GM21619 (cell line): ENCODE measurements at regions not wholly inside any gene's neighbourhood (a gene's known extent, or its start where the extent isn't known, plus 50 kb on each side); places are given as distances from the start of the nearest gene placed in this dataset.
A peak's percentile ranks its signal among the peaks of the same experiment; 100 is the strongest.

ENCODE experiments used
- ATAC-seq: cut with Tn5 transposase; IDR thresholded peaks from one replicate; pipeline ENCODE4 v1.9.1; 2021; ENCODE audit not compliant: unreplicated experiment

GRCh38 chr12:18207266-18207665, 54.1 kb upstream of the PIK3C2G start:
- ATAC-seq, result no peak

- no peak for ATAC-seq
Measured at GRCh38 chr12:18206198-18206597, 55.1 kb upstream of the PIK3C2G start.

- ATAC-seq, result no peak
Measured at GRCh38 chr12:18204053-18204452, 57.3 kb upstream of the PIK3C2G start.

GRCh38 chr12:18192119-18192518, 69.2 kb upstream of the PIK3C2G start:
- no peak for ATAC-seq

- no peak for ATAC-seq
Measured at GRCh38 chr12:18183141-18183540, 78.2 kb upstream of the PIK3C2G start.

GRCh38 chr12:18171571-18171970, 81.6 kb upstream of the RERGL start:
- no peak for ATAC-seq

- ATAC-seq, result no peak
Measured at GRCh38 chr12:18168016-18168415, 78.0 kb upstream of the RERGL start.

GRCh38 chr12:18165889-18166288, 75.9 kb upstream of the RERGL start:
- ATAC-seq, result peak; percentile 37

GRCh38 chr12:18165422-18165871, 75.5 kb upstream of the RERGL start:
- peak; percentile 99 for ATAC-seq

- no peak for ATAC-seq
Measured at GRCh38 chr12:18160901-18161300, 70.9 kb upstream of the RERGL start.

GRCh38 chr12:18158774-18159557, 69.0 kb upstream of the RERGL start:
- no peak for ATAC-seq

- no peak for ATAC-seq
Measured at GRCh38 chr12:18153826-18154225, 63.8 kb upstream of the RERGL start.

GRCh38 chr12:18151036-18151435, 61.0 kb upstream of the RERGL start:
- no peak for ATAC-seq

- no peak for ATAC-seq
Measured at GRCh38 chr12:18148961-18149360, 59.0 kb upstream of the RERGL start.

GRCh38 chr12:18146363-18146762, 56.4 kb upstream of the RERGL start:
- ATAC-seq, result no peak

- ATAC-seq, result no peak
Measured at GRCh38 chr12:18145924-18146323, 55.9 kb upstream of the RERGL start.

- no peak for ATAC-seq
Measured at GRCh38 chr12:18141048-18141982, 51.3 kb upstream of the RERGL start.

- no peak for ATAC-seq
Measured at GRCh38 chr12:18139989-18140596, 50.1 kb upstream of the RERGL start.
